Breast epithelium (tissue), 3 donors: ENCODE measurements at regions not wholly inside any gene's neighbourhood (a gene's known extent, or its start where the extent isn't known, plus 50 kb on each side); places are given as distances from the start of the nearest gene placed in this dataset.

Source experiments
- POLR2A ChIP-seq: fragments of 450-650 bp; IDR thresholded peaks from one replicate; pipeline ENCODE4 v1.6.1; 2016; ENCODE audit warnings: antibody characterized with exemption, mild to moderate bottlenecking, moderate library complexity
- POLR2AphosphoS5 ChIP-seq, 3 donors: sonication (generic); formaldehyde crosslinking; IDR thresholded peaks; one replicate each; pipeline ENCODE4 v1.6.1; 2017; ENCODE audit warnings: antibody characterized with exemption in 3 of 3
- TF ChIP-seq, protein P1 (sequence below), 3 donors: fragments of 450-650 bp; IDR thresholded peaks; one replicate each; pipeline ENCODE4 v1.5.1; 2016 to 2017; ENCODE audit warnings: antibody characterized with exemption in 3 of 3, mild to moderate bottlenecking in 3 of 3, moderate library complexity in 3 of 3

DNA sequence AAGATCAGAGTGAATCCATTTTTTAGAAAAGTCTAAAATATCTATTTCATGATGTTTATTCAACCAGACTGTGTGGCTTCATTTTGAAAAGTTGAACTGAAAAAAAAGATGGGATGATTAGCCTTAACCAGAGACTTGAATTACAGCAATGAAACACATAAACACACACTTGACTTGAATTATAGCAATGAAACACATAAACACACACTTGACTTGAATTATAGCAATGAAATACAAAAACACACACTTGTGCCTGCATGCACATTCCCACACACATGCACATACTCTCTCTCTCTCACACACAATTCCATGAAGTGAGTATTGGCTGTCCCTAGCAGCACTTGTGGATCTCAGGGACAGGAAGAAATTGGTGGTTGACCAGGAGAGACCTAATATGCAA lies 286.8 kb downstream of the USP46 start:
- TF ChIP-seq POLR2A (no peak), POLR2AphosphoS5 (IDR thresholded peaks at IDR 0.05) (no peak)
- TF ChIP-seq, protein P1, sequence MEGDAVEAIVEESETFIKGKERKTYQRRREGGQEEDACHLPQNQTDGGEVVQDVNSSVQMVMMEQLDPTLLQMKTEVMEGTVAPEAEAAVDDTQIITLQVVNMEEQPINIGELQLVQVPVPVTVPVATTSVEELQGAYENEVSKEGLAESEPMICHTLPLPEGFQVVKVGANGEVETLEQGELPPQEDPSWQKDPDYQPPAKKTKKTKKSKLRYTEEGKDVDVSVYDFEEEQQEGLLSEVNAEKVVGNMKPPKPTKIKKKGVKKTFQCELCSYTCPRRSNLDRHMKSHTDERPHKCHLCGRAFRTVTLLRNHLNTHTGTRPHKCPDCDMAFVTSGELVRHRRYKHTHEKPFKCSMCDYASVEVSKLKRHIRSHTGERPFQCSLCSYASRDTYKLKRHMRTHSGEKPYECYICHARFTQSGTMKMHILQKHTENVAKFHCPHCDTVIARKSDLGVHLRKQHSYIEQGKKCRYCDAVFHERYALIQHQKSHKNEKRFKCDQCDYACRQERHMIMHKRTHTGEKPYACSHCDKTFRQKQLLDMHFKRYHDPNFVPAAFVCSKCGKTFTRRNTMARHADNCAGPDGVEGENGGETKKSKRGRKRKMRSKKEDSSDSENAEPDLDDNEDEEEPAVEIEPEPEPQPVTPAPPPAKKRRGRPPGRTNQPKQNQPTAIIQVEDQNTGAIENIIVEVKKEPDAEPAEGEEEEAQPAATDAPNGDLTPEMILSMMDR (IDR thresholded peaks at IDR 0.05) = no peak
